Loucy (cell line): ENCODE measurements at regions not wholly inside any gene's neighbourhood (a gene's known extent, or its start where the extent isn't known, plus 50 kb on each side); places are given as distances from the start of the nearest gene placed in this dataset.
A peak's percentile ranks its signal among the peaks of the same experiment; 100 is the strongest.

Source experiments
- H2AFZ ChIP-seq: fragments of 200-600 bp; sonication (generic); 2 replicates; pipeline ENCODE4 v1.6.0; 2016; ENCODE audit warnings: antibody characterized with exemption, mild to moderate bottlenecking, low read length, moderate library complexity
- H3F3A ChIP-seq: fragments of 200-600 bp; 2 replicates; pipeline ENCODE4 v1.6.0; 2016; ENCODE audit warnings: antibody characterized with exemption, low read depth, mild to moderate bottlenecking
- H3K27me3 ChIP-seq: fragments of 200-600 bp; sonication (generic); 2 replicates; pipeline ENCODE4 v1.6.1; 2014; ENCODE audit warnings: low read length, mild to moderate bottlenecking; ENCODE audit not compliant: insufficient read depth, poor library complexity, severe bottlenecking
- H3K36me3 ChIP-seq: fragments of 200-600 bp; sonication (generic); 2 replicates; pipeline ENCODE4 v1.6.1; 2016; ENCODE audit warnings: low read length; ENCODE audit not compliant: insufficient read depth
- H3K4me1 ChIP-seq: fragments of 200-600 bp; sonication (generic); 2 replicates; pipeline ENCODE4 v1.5.1; 2014; ENCODE audit warnings: low read length, mild to moderate bottlenecking; ENCODE audit not compliant: insufficient read depth, poor library complexity, severe bottlenecking
- H3K4me2 ChIP-seq: fragments of 200-600 bp; sonication (generic); 2 replicates; pipeline ENCODE4 v1.6.0; 2014; ENCODE audit warnings: antibody characterized with exemption, low read length, low read depth, mild to moderate bottlenecking; ENCODE audit not compliant: poor library complexity, severe bottlenecking
- H3K4me3 ChIP-seq: fragments of 200-600 bp; sonication (generic); 2 replicates; pipeline ENCODE4 v1.5.1; 2014; ENCODE audit warnings: low read length, mild to moderate bottlenecking, mixed read lengths; ENCODE audit not compliant: poor library complexity, severe bottlenecking
- H3K79me2 ChIP-seq: fragments of 200-600 bp; sonication (generic); 2 replicates; pipeline ENCODE4 v1.6.1; 2014; ENCODE audit warnings: low read length; ENCODE audit not compliant: insufficient read depth
- H3K9ac ChIP-seq: fragments of 200-600 bp; sonication (generic); 2 replicates; pipeline ENCODE4 v1.6.0; 2014; ENCODE audit warnings: mild to moderate bottlenecking, low read depth, low read length, moderate library complexity; ENCODE audit not compliant: poor library complexity, severe bottlenecking
- H3K9me2 ChIP-seq: fragments of 200-600 bp; sonication (generic); replicated peaks from 2 replicates; pipeline ENCODE4 v1.6.1; 2016; ENCODE audit warnings: low read depth, low read length, mixed read lengths
- H3K9me3 ChIP-seq: fragments of 200-600 bp; sonication (generic); 2 replicates; pipeline ENCODE4 v1.6.1; 2014; ENCODE audit warnings: mild to moderate bottlenecking, antibody characterized with exemption, low read length, low read depth; ENCODE audit not compliant: insufficient read depth
- H4K20me1 ChIP-seq: fragments of 200-600 bp; sonication (generic); 2 replicates; pipeline ENCODE4 v1.6.0; 2014; ENCODE audit warnings: antibody characterized with exemption, low read length, mild to moderate bottlenecking; ENCODE audit not compliant: insufficient read depth, poor library complexity, severe bottlenecking
- CTCF ChIP-seq: fragments of 200-600 bp; sonication (generic); conservative IDR thresholded peaks from 2 replicates; pipeline ENCODE4 v1.5.1; 2014; ENCODE audit warnings: mild to moderate bottlenecking, antibody characterized with exemption, low read length
- EZH2phosphoT487 ChIP-seq: fragments of 200-600 bp; IDR thresholded peaks from 2 replicates; pipeline ENCODE4 v1.6.1; 2018; ENCODE audit warnings: antibody characterized with exemption, mild to moderate bottlenecking, moderate library complexity, borderline replicate concordance

- Histone ChIP-seq H3K9ac (no peak overlapping the region), H3K4me1 (no peaks in the 10 kb centered on the region), H3K9me2 (no peaks in the 10 kb centered on the region), H3K36me3 (no peaks in the 10 kb centered on the region), H3K9me3 (no peaks in the 10 kb centered on the region), H3K4me2 (no peak overlapping the region), H3K4me3 (no peak overlapping the region), H3K27me3 (no peaks in the 10 kb centered on the region), H3F3A (no peaks in the 10 kb centered on the region), H2AFZ (no peak overlapping the region), H4K20me1 (no peaks in the 10 kb centered on the region), H3K79me2 (no peaks in the 10 kb centered on the region)
- TF ChIP-seq EZH2phosphoT487 (no peak), CTCF (no peak)
These were observed 581.3 kb downstream of the TMEM121 start for GRCh38 chr14:106107703-106108102.

GRCh38 chr14:106109337-106109736 lies 583.0 kb downstream of the TMEM121 start:
- Histone ChIP-seq H3K4me3 (no peak overlapping the region), H3K4me1 (no peaks in the 10 kb centered on the region), H3K9ac (no peak overlapping the region), H3F3A (no peaks in the 10 kb centered on the region), H3K9me2 (no peaks in the 10 kb centered on the region), H4K20me1 (no peaks in the 10 kb centered on the region), H3K9me3 (no peaks in the 10 kb centered on the region), H3K79me2 (no peaks in the 10 kb centered on the region), H2AFZ (no peak overlapping the region), H3K27me3 (no peaks in the 10 kb centered on the region), H3K4me2 (no peak overlapping the region), H3K36me3 (no peaks in the 10 kb centered on the region)
- TF ChIP-seq CTCF (no peak), EZH2phosphoT487 (no peak)

- Histone ChIP-seq H3K4me3 (peak overlapping the region; percentile 27), H4K20me1 (no peaks in the 10 kb centered on the region), H3K9me3 (no peaks in the 10 kb centered on the region), H3K4me2 (peak overlapping the region; percentile 59), H3K27me3 (no peaks in the 10 kb centered on the region), H3K79me2 (no peaks in the 10 kb centered on the region), H3K4me1 (peaks cover 33% of the 10 kb centered on the region), H3F3A (no peaks in the 10 kb centered on the region), H3K9me2 (no peaks in the 10 kb centered on the region), H3K9ac (peak overlapping the region; percentile 64), H3K36me3 (no peaks in the 10 kb centered on the region), H2AFZ (no peak overlapping the region)
- TF ChIP-seq EZH2phosphoT487 (no peak), CTCF (no peak)
These were observed 589.0 kb downstream of the TMEM121 start for GRCh38 chr14:106115401-106115800.
